ENCODE measurements at regions not wholly inside any gene's neighbourhood (a gene's known extent, or its start where the extent isn't known, plus 50 kb on each side); places are given as distances from the start of the nearest gene placed in this dataset.

GRCh38 chr18:22044474-22045220 lies 124.7 kb upstream of the GATA6 start:
- ATAC-seq (no peak), DNase-seq (ENCODE audit: low spot score) (no peak)
- Mint-ChIP-seq H3K27ac (no peak overlapping the region), H3K4me3 (no peak overlapping the region), H3K9me3 (no peaks in the 10 kb centered on the region), H3K4me1 (peaks cover 12% of the 10 kb centered on the region), H3K27me3 (ENCODE audit: low read depth) (peaks cover 13% of the 10 kb centered on the region), H3K36me3 (no peaks in the 10 kb centered on the region)
- POLR2A ChIA-PET, result no interaction called here
- CTCF ChIA-PET, result no interaction called here
- TF ChIP-seq ZNF121 (CRISPR knock-in tag; IDR thresholded peaks at IDR 0.05) (no peak), GTF2I (CRISPR knock-in tag; conservative IDR thresholded peaks at IDR 0.05) (no peak), ATF6 (CRISPR knock-in tag; IDR thresholded peaks at IDR 0.05) (no peak), MYBL2 (CRISPR knock-in tag; IDR thresholded peaks at IDR 0.05) (no peak), ZBTB21 (CRISPR knock-in tag; IDR thresholded peaks at IDR 0.05; ENCODE audit: borderline replicate concordance) (no peak), ATF1 (CRISPR knock-in tag; IDR thresholded peaks at IDR 0.05) (no peak), ZNF219 (CRISPR knock-in tag; IDR thresholded peaks at IDR 0.05; ENCODE audit: borderline replicate concordance) (no peak), ZMAT4 (CRISPR knock-in tag; IDR thresholded peaks at IDR 0.05) (no peak), CBFB (CRISPR knock-in tag; IDR thresholded peaks at IDR 0.05; ENCODE audit: low read depth) (no peak)

- TF ChIP-seq FOXK1 (CRISPR knock-in tag; IDR thresholded peaks at IDR 0.05) (no peak), ATF1 (CRISPR knock-in tag; IDR thresholded peaks at IDR 0.05) (no peak), GRHL2 (CRISPR knock-in tag; IDR thresholded peaks at IDR 0.05; ENCODE audit: insufficient replicate concordance, severe bottlenecking) (no peak), HMGA2 (CRISPR knock-in tag; IDR thresholded peaks at IDR 0.05) (no peak), ZNF263 (CRISPR knock-in tag; IDR thresholded peaks at IDR 0.05; ENCODE audit: low read depth) (no peak), ZNF423 (CRISPR knock-in tag; IDR thresholded peaks at IDR 0.05) (no peak), ATF2 (CRISPR knock-in tag; IDR thresholded peaks at IDR 0.05; ENCODE audit: borderline replicate concordance, low read depth) (no peak), E2F4 (CRISPR knock-in tag; IDR thresholded peaks at IDR 0.05; ENCODE audit: borderline replicate concordance, low read depth) (no peak), AFF4 (CRISPR knock-in tag; IDR thresholded peaks at IDR 0.05; ENCODE audit: borderline replicate concordance) (no peak), KAT7 (CRISPR knock-in tag; IDR thresholded peaks at IDR 0.05; ENCODE audit: borderline replicate concordance) (no peak), CREM (CRISPR knock-in tag; IDR thresholded peaks at IDR 0.05) (no peak), FOXP4 (CRISPR knock-in tag; IDR thresholded peaks at IDR 0.05) (no peak), TEAD1 (CRISPR knock-in tag; IDR thresholded peaks at IDR 0.05) (no peak), CREB1 (CRISPR knock-in tag; IDR thresholded peaks at IDR 0.05) (no peak)
- Mint-ChIP-seq H3K27me3 (ENCODE audit: low read depth) (peaks cover 13% of the 10 kb centered on the region), H3K36me3 (no peaks in the 10 kb centered on the region), H3K4me1 (peaks cover 12% of the 10 kb centered on the region), H3K27ac (no peak overlapping the region), H3K4me3 (no peak overlapping the region), H3K9me3 (no peaks in the 10 kb centered on the region)
- ChIA-PET POLR2A (no interaction called here), CTCF (no interaction called here)
- no peak for DNase-seq (ENCODE audit: low spot score)
- ATAC-seq, result no peak
These were observed 124.0 kb upstream of the GATA6 start for GRCh38 chr18:22045221-22045918.
